Heart right ventricle (tissue), 16 donors: ENCODE measurements at regions not wholly inside any gene's neighbourhood (a gene's known extent, or its start where the extent isn't known, plus 50 kb on each side); places are given as distances from the start of the nearest gene placed in this dataset.

Experiments
- ATAC-seq, 8 donors: fragments of 200-7000 bp; cut with Tn5 transposase; one replicate each; pipeline ENCODE4 v1.9.1; 2020; ENCODE audit warnings: mild to moderate bottlenecking in 8 of 8, moderate library complexity in 8 of 8, moderate number of reproducible peaks in 1 of 8
- DNase-seq, 2 donors: peaks; one replicate each; pipeline ENCODE4 v3.0.0-alpha.2; 2020
- H3K27ac ChIP-seq, 10 donors: fragments of 200-600 bp; sonication (generic) in 2 of 10; one replicate each; pipeline versions ENCODE4 v1.5.0 to v1.8.0; 2020 to 2022; ENCODE audit warnings: mild to moderate bottlenecking in 3 of 10
- H3K27me3 ChIP-seq, 7 donors: fragments of 200-600 bp; one replicate each; pipeline ENCODE4 v1.8.0; 2021 to 2022; ENCODE audit warnings: mild to moderate bottlenecking in 2 of 7
- H3K36me3 ChIP-seq, 9 donors: fragments of 200-600 bp; sonication (generic) in 1 of 9; one replicate each; pipeline versions ENCODE4 v1.5.0 to v1.8.0; 2020 to 2022; ENCODE audit warnings: mild to moderate bottlenecking in 2 of 9
- H3K4me1 ChIP-seq, 9 donors: fragments of 200-600 bp; sonication (generic) in 1 of 9; one replicate each; pipeline versions ENCODE4 v1.5.0 to v1.8.0; 2020 to 2022; ENCODE audit warnings: mild to moderate bottlenecking in 4 of 9
- H3K4me3 ChIP-seq, 10 donors: fragments of 200-600 bp; sonication (generic) in 2 of 10; one replicate each; pipeline versions ENCODE4 v1.5.0 to v1.8.0; 2020 to 2022; ENCODE audit warnings: mild to moderate bottlenecking in 7 of 10, moderate library complexity in 2 of 10
- H3K9me3 ChIP-seq, 11 donors: fragments of 200-600 bp in 10 of 11; sonication (generic) in 2 of 11; one replicate each; pipeline versions ENCODE4 v1.5.0 to v1.8.0; 2013 to 2022; ENCODE audit warnings: mild to moderate bottlenecking in 2 of 11, control low read depth in 1 of 11, moderate library complexity in 1 of 11
- WGBS, 2 donors: extraction: QIAGEN DNeasy Blood & Tissue Kit; methylation state at CpG; one replicate each; pipeline ENCODE4 v1.1.7; 2013; ENCODE audit warnings: inconsistent platforms in 1 of 2; 5-methylcytosine and 5-hydroxymethylcytosine counted together
- intact Hi-C, 10 donors: fragments of 100-400 bp; cut with DNase I; formaldehyde crosslinking; loops; one replicate each; pipeline versions ENCODE4 v1.11.1 to v1.14.2; 2022
- TF ChIP-seq, protein P1 (sequence below), 9 donors: fragments of 200-600 bp; sonication (generic) in 2 of 9; IDR thresholded peaks; one replicate each; pipeline versions ENCODE4 v1.5.0 to v1.8.0; 2021 to 2022; ENCODE audit warnings: antibody characterized with exemption in 9 of 9, mild to moderate bottlenecking in 5 of 9, moderate library complexity in 1 of 9
- donor health status: Arrhythmogenic right ventricular cardiomyopathy.
- donor health status: ischemic (EF 13 %, LVEDD 7.1; RV severe dilation, severe dysfunction).
- donor health status: healthy with polysubstance abuse.
- donor health status: DM: no; HTN: yes; CAD: no.
- donor health status: DM: no; HTN: no; CAD: no.
- donor health status: ischemic (EF 25% LVEDD 6.9; RV normal size, moderate dysfunction).
- donor health status: ischemic (EF 25% LVEDD 5.7; RV mildly dilated, moderate dysfunction).
- donor health status: healthy.
- donor health status: DM: yes; HTN: yes; CAD: no.
- donor health status: Ischemic cardiomyopathy.
- donor health status: ischemic (EF 35%, LVEDD 5.7; RV mildly dilated, moderate dysfunction).
- donor health status: nonischemic (EF 11% LVEDD 7.7; RV severe dilation, severe dysfunction).
- donor health status: DM: yes; HTN: yes; CAD: no.
- donor health status: PGD.
- donor health status: ischemic (EF 29% LVEDD 5.4; RV normal size, mild dysfunction).
- donor health status: nonischemic (EF 23%, LVEDD 6.1; RV moderate dilation, normal function).

DNA sequence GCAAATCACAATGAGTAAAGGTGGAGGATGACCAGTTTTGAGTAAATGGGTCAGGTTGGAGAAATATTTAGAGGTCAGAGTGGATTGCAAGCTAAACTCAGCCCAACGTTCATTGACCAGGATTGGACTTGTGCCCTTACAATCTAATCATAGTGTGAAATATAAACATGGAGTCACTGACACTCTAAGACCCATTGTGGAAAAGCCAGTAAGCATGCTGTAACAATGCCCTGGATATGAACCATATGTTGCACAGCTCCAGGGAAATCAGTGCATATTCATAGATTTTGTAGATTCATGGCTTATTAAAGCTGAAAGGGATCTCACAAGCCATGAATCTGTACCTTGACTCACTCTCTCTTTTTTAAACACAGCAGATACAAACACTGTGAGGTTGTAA, 660.2 kb upstream of the LMCD1 start:
- WGBS, 2 donors, result 27 to 29% methylated on average over 1 of the region's 1 CpG
- no peak for DNase-seq
- ATAC-seq, result no peak

DNA sequence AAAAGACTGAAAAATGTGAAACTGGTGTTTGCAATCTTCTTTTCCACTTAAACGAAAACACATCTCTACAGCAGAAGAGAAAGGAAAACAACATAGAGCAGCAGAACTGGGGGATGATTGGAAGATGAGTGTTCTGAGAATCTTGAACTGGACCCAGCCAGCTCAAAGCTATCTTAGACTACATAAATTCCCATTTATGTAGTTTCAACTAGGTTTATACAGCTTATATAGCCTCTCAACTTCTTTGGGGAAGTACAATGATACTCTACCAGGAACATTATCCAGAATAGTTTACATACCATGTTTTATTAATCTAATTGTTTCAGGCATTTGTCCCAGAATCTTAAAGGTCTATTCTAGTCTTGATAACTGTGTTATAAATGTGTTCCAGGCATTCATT, 658.2 kb upstream of the LMCD1 start:
- intact Hi-C loops, result no loop called here
- Histone ChIP-seq H3K27me3 (no peaks in the 10 kb centered on the region), H3K36me3 (no peaks in the 10 kb centered on the region), H3K9me3 (no peaks in the 10 kb centered on the region), H3K27ac (no peak overlapping the region), H3K4me3 (no peak overlapping the region), H3K4me1 (no peaks in the 10 kb centered on the region)
- DNase-seq (no peak), ATAC-seq (no peak)
- WGBS, 2 donors, result 70 to 72% methylated on average over 1 of the region's 1 CpG
- TF ChIP-seq, protein P1, sequence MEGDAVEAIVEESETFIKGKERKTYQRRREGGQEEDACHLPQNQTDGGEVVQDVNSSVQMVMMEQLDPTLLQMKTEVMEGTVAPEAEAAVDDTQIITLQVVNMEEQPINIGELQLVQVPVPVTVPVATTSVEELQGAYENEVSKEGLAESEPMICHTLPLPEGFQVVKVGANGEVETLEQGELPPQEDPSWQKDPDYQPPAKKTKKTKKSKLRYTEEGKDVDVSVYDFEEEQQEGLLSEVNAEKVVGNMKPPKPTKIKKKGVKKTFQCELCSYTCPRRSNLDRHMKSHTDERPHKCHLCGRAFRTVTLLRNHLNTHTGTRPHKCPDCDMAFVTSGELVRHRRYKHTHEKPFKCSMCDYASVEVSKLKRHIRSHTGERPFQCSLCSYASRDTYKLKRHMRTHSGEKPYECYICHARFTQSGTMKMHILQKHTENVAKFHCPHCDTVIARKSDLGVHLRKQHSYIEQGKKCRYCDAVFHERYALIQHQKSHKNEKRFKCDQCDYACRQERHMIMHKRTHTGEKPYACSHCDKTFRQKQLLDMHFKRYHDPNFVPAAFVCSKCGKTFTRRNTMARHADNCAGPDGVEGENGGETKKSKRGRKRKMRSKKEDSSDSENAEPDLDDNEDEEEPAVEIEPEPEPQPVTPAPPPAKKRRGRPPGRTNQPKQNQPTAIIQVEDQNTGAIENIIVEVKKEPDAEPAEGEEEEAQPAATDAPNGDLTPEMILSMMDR (IDR thresholded peaks at IDR 0.05), result no peak

More for the DNA sequence above, 660.2 kb upstream of the LMCD1 start:
- Histone ChIP-seq H3K36me3 (no peaks in the 10 kb centered on the region), H3K27ac (no peak overlapping the region), H3K4me1 (no peaks in the 10 kb centered on the region), H3K27me3 (no peaks in the 10 kb centered on the region), H3K4me3 (no peak overlapping the region), H3K9me3 (no peaks in the 10 kb centered on the region)
- intact Hi-C loops, result no loop called here
- TF ChIP-seq, protein P1 (IDR thresholded peaks at IDR 0.05), result no peak

DNA sequence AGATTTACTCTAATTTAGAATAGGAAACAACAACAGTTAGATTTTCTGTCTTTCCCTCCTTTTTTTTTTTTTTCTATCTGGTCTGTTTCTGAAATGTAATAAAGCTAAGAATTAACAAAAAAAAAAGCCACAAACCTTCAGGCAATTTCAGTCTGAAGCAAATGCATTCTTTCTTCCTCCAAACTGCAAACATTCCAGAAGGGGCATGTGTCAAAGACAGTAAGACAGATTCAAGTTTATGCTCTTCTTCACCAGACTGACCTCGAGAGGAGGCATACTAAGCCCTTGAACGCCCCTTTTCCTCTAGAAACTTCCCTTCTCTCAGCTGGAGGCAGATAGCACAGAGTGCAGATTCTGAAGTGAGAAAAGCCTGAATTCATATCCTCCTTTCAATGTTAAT, 654.6 kb upstream of the LMCD1 start:
- TF ChIP-seq, protein P1 (IDR thresholded peaks at IDR 0.05), result no peak
- Histone ChIP-seq H3K4me3 (no peak overlapping the region), H3K27me3 (no peaks in the 10 kb centered on the region), H3K9me3 (no peaks in the 10 kb centered on the region), H3K36me3 (no peaks in the 10 kb centered on the region), H3K4me1 (no peaks in the 10 kb centered on the region), H3K27ac (no peak overlapping the region)
- ATAC-seq (no peak), DNase-seq (no peak)
- WGBS, 2 donors, result 27 to 43% methylated on average over 2 of the region's 2 CpGs
- intact Hi-C loops, result no loop called here

DNA sequence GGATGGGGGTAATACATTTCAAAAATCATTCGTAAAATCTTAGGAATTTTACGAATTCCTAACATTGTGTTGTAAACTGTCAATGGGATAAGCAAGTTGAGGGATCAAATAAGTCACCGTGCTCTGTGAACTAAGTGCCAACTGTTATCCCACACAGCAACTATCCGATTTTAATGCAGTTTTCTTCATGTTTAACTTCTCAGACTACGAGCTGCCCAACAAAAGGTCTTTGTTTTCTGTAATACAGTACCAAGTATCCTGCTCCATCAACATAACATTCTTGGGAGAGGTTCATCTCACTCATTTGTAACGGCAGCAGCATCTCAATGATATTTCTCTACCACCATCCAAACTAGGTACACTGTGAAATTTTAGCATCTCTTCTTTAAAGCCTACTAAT, 654.1 kb upstream of the LMCD1 start:
- Histone ChIP-seq H3K27me3 (no peaks in the 10 kb centered on the region), H3K9me3 (no peaks in the 10 kb centered on the region), H3K36me3 (no peaks in the 10 kb centered on the region), H3K27ac (no peak overlapping the region), H3K4me3 (no peak overlapping the region), H3K4me1 (no peaks in the 10 kb centered on the region)
- 67 to 75% methylated on average over 6 of the region's 6 CpGs for WGBS, 2 donors
- intact Hi-C loops, result no loop called here
- DNase-seq, result no peak
- TF ChIP-seq, protein P1 (IDR thresholded peaks at IDR 0.05), result no peak
- no peak for ATAC-seq

DNA sequence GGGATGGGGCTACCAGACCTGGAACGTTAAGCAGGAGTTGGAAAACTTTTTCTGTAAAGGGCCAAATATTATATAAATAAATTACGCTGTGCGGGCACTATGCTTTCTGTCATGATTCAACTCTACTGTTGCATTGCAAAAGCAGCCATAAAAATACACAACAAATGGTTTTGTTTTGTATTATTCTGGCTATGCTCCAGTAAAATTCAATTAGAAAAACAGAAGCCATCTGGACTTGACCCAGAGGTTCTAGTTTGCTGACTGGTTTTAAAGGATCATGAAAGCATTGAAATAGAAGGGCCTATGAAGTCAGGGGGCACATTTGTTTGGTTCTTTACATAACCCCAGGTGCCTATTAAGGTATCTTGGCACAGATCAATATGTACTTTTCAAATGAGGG, 647.4 kb upstream of the LMCD1 start:
- H3K4me3 ChIP-seq, result no peak overlapping the region
- no peak for DNase-seq
- WGBS, 2 donors, result 67 to 87% methylated on average over 3 of the region's 3 CpGs
- H3K27me3 ChIP-seq, result no peaks in the 10 kb centered on the region
- intact Hi-C loops, result no loop called here
- no peak overlapping the region for H3K27ac ChIP-seq
- TF ChIP-seq, protein P1 (IDR thresholded peaks at IDR 0.05), result no peak
- no peaks in the 10 kb centered on the region for H3K4me1 ChIP-seq
- H3K36me3 ChIP-seq, result no peaks in the 10 kb centered on the region
- ATAC-seq, result no peak
- H3K9me3 ChIP-seq, result no peaks in the 10 kb centered on the region
